Neural cell (in vitro differentiated cells): ENCODE measurements at regions not wholly inside any gene's neighbourhood (a gene's known extent, or its start where the extent isn't known, plus 50 kb on each side); places are given as distances from the start of the nearest gene placed in this dataset.
"Not testable (repeated sequence)": the region's sequence is repeated elsewhere in the genome, so short reads cannot be mapped to it uniquely, and the experiment has no call there.

Experiments used
- EZH2 ChIP-seq: fragments of 200-600, 300-800 bp; shearing (Covaris generic), sonication (generic); IDR thresholded peaks from 2 replicates; pipeline ENCODE4 v1.6.1; 2014; ENCODE audit warnings: antibody characterized with exemption, low read length, borderline replicate concordance, mild to moderate bottlenecking; ENCODE audit not compliant: insufficient read depth, poor library complexity, severe bottlenecking
- POLR2AphosphoS5 ChIP-seq: IDR thresholded peaks from 2 replicates; pipeline ENCODE4 v1.6.1; 2012
- RAD21 ChIP-seq: fragments of 450-650 bp; conservative IDR thresholded peaks from 2 replicates; pipeline ENCODE4 v1.6.1; 2014; ENCODE audit warnings: antibody characterized with exemption, mild to moderate bottlenecking, moderate library complexity
- REST ChIP-seq: IDR thresholded peaks from 2 replicates; pipeline ENCODE4 v1.6.1; 2012; ENCODE audit warnings: borderline replicate concordance
- TF ChIP-seq, protein P1 (sequence below): fragments of 450-650 bp; IDR thresholded peaks from 2 replicates; pipeline ENCODE4 v1.5.1; 2014; ENCODE audit warnings: antibody characterized with exemption, mild to moderate bottlenecking, moderate library complexity; ENCODE audit not compliant: poor library complexity, severe bottlenecking

DNA sequence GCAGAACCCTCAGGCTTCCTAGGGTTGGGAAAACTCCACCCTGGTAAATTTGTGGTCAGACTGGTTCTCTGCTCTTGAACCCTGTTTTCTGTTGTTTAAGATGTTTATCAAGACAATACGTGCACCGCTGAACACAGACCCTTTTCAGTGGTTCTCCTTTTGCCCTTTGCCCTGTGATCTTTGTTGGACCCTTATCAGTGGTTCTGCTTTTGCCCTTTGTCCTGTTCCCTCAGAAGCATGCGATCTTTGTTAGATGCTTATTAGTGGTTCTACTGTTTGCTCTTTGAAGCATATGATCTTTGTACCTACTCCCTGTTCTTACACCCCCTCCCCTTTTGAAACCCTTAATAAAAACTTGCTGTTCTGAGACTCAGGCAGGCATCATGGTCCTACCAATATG is 93.6 kb upstream of the CEP78 start:
- TF ChIP-seq, protein P1, sequence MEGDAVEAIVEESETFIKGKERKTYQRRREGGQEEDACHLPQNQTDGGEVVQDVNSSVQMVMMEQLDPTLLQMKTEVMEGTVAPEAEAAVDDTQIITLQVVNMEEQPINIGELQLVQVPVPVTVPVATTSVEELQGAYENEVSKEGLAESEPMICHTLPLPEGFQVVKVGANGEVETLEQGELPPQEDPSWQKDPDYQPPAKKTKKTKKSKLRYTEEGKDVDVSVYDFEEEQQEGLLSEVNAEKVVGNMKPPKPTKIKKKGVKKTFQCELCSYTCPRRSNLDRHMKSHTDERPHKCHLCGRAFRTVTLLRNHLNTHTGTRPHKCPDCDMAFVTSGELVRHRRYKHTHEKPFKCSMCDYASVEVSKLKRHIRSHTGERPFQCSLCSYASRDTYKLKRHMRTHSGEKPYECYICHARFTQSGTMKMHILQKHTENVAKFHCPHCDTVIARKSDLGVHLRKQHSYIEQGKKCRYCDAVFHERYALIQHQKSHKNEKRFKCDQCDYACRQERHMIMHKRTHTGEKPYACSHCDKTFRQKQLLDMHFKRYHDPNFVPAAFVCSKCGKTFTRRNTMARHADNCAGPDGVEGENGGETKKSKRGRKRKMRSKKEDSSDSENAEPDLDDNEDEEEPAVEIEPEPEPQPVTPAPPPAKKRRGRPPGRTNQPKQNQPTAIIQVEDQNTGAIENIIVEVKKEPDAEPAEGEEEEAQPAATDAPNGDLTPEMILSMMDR = not testable (repeated sequence)
- not testable (repeated sequence) for TF ChIP-seq RAD21, POLR2AphosphoS5, EZH2, REST
